Left hindlimb (tissue), 1 donor: ENCODE measurements at regions not wholly inside any gene's neighbourhood (a gene's known extent, or its start where the extent isn't known, plus 50 kb on each side); places are given as distances from the start of the nearest gene placed in this dataset.
A peak's percentile ranks its signal among the peaks of the same experiment; 100 is the strongest.

Experiments
- DNase-seq: peaks from one replicate; pipeline ENCODE4 v3.0.0-alpha.2; 2018

DNA sequence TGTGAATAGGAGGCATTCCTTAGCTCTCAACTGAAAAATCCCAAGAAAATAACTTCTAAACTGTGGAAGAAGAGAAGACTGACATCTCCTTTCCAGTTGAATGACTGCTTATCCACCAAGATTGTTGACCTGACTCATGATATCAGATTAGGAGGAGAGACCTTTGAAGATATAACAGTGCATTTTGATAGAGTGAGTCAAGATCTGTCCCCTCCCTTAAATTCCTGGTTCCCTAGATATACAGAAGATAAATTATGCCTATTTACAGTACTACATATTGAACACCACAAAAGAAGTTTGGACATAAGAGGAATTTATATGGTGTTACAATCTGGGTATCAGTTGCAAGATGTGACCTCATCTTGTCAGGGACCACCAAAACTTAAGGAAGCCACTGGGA lies 285.3 kb upstream of the ZSWIM2 start:
- DNase-seq = no peak

DNA sequence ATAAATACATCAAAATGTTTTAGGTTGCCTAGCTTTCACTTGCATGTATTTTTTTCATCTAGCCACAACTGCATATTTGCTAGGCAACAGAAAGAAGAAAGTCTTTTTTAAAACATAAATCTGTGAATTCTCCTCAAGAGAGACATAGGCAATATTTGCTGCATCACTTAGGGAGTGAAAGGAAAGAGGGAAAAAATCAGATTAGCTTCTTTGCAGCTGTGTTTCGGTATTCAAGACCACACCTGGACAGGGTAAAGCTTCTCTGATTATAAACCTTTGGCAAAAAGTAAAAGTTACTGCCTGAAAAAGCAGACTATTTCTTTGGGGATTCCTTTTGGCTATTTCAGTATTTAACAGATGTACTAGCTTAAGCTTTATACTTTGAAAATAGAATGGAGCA lies 280.9 kb upstream of the ZSWIM2 start:
- no peak for DNase-seq

- DNase-seq = no peak
Observed at GRCh38 chr2:187129306-187129705, 280.3 kb upstream of the ZSWIM2 start.

DNA sequence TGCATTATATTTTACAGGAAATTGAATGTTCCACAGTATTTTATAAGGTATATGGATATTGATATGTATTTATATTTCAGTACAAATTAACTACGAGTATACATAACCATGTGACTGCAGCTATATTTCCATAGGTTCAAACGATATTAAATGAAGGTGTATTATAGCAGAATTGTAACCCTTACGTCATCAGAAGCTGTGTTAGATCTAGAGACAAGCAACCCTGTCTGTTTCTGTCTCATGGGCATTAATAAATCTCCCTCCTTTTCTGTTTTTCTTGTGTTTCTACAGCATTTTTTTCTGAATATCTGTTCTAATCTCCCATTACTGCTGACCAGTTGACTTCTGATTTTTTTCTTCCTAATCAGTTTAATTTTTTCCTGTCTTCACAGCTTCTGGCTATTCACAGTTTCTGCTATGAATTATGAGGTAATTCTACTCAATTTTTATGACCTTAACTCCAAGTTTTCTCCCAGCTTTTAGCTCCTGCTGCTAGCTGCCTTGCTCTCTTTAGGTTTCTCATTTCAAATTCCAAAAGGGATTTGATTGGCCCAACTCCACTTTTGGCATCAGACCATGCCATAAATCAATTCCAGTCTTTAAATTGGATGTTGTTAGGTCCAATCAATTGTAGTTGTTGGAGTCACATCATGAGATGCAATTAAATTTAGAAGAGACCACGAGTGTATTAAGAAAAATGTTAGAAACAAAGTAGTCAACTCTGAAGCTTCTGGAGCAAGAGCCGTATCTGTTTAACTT lies 277.5 kb upstream of the ZSWIM2 start:
- peak; percentile 29 for DNase-seq

DNA sequence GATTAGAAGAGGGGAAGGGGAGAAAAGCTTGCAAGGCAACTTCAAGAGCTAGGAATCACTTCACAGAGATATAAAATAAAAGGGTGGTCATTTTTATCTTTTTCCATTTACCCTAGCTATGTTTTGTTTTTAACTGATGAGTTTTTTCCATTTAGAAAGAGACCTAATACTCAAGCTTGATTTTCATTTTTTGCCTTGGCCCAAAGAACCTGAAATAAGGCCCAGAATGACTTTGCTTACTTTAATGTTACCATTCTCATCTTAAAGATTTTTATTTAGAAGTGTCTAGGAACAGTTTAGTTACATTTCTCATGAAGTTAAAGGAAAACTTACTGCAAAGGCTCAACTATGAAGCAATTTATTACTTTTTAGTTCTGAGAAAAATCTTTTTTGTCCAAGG lies 276.3 kb upstream of the ZSWIM2 start:
- no peak for DNase-seq

- DNase-seq = no peak
Observed at GRCh38 chr2:187124529-187124928, 275.6 kb upstream of the ZSWIM2 start.

DNA sequence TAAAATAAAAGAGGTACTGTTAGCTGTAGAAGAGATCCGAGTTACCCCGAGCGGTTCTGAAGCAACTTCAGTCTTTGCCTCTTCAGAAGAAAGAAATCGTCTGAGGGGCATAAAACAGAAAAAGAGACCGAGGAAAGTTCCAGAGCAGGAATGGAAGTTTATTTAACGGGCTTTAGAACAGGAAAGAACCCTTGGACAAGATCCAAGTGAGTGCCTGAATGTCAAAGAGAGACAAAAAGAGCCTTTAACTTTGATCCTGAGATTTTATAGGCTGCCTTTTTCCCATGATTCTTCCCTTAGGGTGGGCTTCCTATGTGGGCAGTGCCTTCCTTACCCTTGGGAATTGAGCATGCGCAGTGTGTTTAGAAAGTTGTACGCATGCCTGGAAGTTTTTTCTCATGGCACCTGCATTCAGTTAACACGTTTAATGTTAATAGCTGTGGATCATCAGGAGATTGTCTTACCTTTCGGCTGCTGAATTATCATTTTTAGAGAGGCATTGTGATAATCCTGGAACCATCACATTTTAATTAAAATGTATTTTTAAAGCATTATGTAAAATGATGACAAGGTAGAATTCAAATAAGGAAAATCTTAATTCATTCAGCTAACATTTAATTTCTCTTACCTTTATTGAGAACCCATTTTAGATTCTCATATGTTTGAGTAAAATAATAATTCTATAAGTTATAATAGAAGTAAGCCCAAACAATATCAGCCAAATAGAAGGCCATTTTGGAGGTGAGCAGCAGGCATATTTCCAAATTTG lies 269.5 kb upstream of the ZSWIM2 start:
- no peak for DNase-seq

DNA sequence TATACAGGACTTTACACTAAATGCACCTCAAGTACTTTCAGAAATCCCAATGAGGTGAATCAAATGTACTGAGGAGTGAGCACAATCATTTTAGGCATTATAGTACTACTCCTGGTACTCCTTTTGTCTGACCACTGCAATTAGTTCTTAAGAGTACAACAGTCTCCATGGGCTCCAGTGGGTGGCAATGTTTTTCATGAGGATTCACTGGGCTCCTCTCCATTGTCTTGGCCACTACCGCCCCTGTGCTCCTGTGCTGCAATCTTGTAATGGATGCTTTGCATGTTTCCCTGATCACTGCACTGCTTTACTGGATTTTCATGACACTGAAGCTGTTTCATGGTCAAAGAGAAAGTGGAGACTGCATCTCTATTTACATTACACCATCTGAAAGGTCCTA lies 268.5 kb upstream of the ZSWIM2 start:
- no peak for DNase-seq

DNA sequence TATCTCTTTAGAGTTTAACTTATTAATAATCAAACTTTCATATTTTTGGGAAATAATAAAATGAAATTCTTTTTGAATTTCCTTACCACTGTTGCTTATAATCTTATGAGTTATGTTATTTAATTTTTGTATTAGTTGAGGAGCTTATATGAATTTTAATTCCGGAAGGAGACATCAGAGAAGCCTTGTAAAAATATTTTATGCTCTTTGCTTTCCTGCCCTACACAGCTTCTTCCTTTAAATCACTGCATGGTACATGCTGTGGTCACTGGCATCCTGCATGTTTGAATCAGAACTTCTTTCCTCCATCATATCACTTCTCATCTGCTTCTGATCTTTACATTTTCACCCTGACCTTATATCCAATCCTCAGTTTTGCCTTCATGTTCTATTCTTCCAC lies 266.7 kb upstream of the ZSWIM2 start:
- DNase-seq = no peak

DNA sequence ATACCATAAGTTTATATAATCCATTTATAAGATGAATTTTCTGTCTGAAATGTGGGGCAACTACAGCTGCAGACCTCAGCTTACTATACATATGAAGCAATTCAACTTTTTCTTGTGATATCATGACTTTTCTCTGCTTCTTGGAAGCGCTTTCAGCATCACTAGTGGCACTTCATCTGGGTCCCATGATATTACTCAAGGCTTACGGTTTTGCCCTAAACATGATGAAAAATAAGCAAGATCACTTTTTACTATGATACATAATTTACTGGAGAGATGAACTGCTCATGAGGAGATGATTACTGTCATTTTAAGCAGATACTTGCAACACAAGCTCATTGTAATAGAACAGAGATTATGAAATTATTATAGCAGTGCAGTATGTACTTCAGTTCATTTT lies 258.0 kb upstream of the ZSWIM2 start:
- DNase-seq = no peak

GRCh38 chr2:187105218-187105617 lies 256.2 kb upstream of the ZSWIM2 start:
- DNase-seq = no peak

DNA sequence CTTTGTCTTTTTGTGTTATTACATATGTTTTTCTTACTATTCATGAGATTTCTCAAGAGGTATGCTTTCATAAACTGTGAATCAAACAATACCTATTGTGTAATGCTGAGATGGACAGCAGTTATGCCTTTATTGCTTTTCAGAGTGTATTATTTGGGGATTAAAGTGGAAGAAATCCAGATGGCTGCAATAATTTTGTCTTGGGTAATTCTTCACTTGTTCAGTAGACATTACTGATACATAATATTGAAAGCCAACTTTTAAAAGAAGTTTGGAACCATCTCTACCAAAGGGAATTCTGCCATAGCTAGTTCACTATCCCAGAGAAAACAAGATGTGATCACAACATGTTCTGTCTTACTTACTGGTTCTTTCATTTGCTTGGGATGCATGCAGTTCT lies 253.4 kb upstream of the ZSWIM2 start:
- no peak for DNase-seq

- no peak for DNase-seq
Observed at GRCh38 chr2:187098154-187098553, 249.2 kb upstream of the ZSWIM2 start.

DNA sequence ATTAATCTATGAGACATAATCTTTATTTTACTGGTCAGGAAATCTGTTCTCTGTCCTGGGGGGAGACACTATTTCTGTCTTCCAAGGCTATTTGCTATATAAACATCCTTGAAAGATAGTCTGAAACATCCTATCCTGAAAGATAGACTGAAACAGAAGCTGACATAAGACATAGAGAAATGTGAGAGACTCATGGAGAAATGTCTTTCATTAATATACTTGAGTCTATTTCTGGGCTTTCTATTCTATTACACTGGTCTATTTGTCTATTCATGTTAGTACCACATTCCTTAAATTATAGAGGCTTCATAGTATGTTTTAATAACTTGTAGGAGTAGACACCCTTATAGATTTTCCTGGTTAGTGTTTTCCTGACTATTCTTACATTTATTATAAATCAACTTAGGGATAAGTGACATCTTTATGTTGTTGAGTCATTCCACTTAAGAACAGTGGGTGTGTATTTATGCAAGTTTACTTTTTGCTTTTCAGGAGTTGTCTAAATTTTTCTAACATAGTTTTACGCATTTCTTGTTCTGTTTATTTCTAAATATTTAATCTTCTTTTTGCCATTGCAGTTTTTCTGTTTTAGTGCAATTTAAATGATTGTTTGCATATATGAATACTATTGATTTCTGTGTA lies 244.9 kb upstream of the ZSWIM2 start:
- DNase-seq = no peak

GRCh38 chr2:187091664-187092063 lies 242.7 kb upstream of the ZSWIM2 start:
- DNase-seq = no peak

DNA sequence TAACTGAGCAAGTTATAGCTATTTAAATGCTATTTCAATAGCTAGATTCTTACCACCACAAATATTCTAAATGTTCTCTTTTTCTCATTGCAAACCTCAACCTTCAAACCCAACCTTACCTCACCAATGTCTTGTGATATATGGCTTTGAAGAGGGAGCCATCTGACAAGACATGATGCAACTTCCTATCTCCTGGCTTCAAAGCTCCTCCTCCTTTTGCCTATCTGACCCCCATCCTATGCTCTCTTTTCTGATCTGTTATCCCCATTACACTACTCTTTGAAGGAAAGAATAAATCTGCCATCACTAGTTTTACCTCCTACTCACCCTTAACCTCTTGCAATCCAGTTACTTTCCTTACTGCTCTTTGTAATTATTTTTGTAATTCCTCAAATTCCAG lies 235.6 kb upstream of the ZSWIM2 start:
- no peak for DNase-seq

DNA sequence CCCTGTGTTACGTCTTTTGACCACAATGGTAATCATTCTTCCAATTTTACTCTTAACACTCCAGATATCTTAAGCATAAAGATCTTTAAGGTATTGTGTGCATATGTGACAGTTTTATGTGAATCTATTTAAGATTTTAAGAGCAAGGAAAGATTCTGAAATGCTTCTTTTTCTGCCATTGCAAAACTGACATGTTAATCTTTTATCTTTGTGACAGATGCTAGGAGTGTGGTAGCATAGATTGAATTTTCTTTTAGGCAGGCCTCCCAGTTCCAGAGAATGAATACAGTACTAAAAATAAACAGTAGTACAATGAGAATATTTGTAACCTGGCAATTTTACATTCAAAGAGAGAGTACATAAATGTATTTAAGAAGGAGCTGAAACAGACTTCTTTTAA lies 232.5 kb upstream of the ZSWIM2 start:
- no peak for DNase-seq

DNA sequence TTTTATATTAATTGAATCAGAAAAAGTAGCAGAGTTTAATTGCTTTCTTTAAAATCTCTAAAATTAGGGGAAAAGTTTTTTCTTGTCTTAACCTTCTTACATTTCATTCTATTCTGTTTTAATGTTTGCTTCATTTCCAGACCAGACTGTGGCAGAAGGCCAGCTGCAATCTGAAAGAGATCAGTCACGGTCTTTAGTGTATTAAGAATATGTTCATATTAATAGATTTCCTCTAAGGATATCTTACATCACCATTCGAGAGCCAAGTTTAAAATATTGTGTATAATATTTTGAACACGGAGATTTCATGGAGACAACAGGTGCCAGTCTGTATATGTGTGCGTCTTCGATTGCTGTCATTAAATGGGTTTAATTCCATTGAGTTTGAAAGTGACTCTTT lies 230.9 kb upstream of the ZSWIM2 start:
- DNase-seq = no peak

DNA sequence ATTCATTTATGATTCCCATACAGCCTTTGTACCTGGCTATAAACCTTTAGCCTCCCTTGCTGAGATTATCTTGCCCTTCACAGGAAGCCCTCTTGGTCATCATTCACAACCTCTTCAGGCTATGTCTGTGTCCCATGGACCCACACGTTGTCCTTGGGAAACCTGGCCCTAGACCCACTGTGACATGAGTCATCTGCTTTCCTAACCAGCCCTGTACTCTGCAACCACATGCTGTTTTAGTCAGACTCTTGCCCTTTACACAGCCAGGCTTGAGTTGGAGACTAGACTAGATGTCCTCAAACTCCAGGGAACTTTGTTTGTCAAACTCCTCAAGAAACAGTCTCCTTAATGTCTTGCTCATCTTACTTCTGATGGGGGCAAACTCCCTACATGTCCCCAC lies 229.3 kb upstream of the ZSWIM2 start:
- no peak for DNase-seq

GRCh38 chr2:187075671-187076070 lies 226.7 kb upstream of the ZSWIM2 start:
- DNase-seq = no peak

DNA sequence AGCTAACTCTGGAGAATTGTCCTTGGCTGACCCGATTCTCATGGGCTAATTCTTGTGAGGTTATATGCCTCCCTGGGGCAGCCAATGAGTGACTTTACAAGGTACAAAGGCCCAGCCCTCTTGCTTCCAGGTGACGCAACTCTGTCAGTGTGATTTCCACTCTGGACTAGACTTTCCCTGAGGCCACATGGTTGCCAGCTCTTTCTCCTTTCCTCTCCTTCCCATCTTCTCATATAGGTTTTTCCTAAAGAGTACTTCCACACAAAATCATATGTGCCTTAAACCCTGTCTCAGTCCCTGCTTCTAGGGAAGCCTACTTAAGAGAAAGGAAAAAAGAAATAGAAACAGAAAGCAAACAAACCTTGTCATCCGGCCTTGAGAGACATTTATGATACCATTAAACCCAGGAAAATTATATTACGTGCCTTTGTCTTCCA lies 226.2 kb upstream of the ZSWIM2 start:
- DNase-seq = no peak

DNA sequence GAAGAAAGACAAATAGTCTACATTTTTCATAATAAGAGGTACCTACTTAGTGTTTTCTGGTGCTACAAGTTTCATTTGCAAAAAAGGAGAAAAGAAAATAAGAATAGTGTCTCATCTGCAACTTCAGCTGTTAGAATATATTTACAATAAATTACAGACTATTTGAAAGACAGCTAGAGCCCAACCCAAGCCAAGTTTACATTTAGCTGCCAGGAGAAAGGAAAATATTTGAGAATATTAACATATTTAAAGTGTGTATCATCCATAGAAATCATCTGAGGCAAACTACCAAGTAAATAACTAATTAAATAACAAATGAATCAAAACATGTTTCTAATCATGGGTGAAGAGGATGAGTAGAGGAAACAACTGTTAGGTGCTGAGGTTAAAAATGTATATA lies 209.2 kb upstream of the ZSWIM2 start:
- no peak for DNase-seq

DNA sequence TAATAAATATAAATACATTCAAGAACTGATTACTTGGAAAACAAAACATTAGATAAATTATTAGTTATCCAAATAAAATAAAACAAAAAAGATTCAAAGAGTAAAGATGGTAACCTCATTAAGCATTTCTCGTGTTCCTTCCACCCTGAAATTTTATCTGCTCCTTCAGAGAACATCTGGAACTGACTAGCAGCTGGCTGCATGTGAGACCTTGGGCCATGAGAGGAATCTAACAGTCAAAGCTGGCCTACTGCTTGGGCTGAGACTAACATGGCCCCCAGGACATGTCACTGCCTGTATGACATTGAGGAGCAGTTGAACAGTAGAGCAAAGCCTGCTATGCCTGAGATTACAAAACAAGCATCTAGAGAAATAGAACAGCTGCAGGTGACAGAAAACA lies 208.5 kb upstream of the ZSWIM2 start:
- no peak for DNase-seq
